Neural cell (in vitro differentiated cells): ENCODE measurements at regions not wholly inside any gene's neighbourhood (a gene's known extent, or its start where the extent isn't known, plus 50 kb on each side); places are given as distances from the start of the nearest gene placed in this dataset.

ENCODE experiments used
- CTCF ChIP-seq: fragments of 450-650 bp; IDR thresholded peaks from 2 replicates; pipeline ENCODE4 v1.5.1; 2014; ENCODE audit warnings: antibody characterized with exemption, mild to moderate bottlenecking, moderate library complexity; ENCODE audit not compliant: poor library complexity, severe bottlenecking
- EZH2 ChIP-seq: fragments of 200-600, 300-800 bp; shearing (Covaris generic), sonication (generic); IDR thresholded peaks from 2 replicates; pipeline ENCODE4 v1.6.1; 2014; ENCODE audit warnings: antibody characterized with exemption, low read length, borderline replicate concordance, mild to moderate bottlenecking; ENCODE audit not compliant: insufficient read depth, poor library complexity, severe bottlenecking
- TAF1 ChIP-seq: IDR thresholded peaks from 2 replicates; pipeline ENCODE4 v1.6.1; 2012; ENCODE audit warnings: low read depth

GRCh38 chr7:136027160-136027559 lies 50.0 kb upstream of the MTPN start:
- TF ChIP-seq TAF1, result no peak
- TF ChIP-seq CTCF, result no peak
- no peak for TF ChIP-seq EZH2
